ENCODE measurements at regions not wholly inside any gene's neighbourhood (a gene's known extent, or its start where the extent isn't known, plus 50 kb on each side); places are given as distances from the start of the nearest gene placed in this dataset.

DNA sequence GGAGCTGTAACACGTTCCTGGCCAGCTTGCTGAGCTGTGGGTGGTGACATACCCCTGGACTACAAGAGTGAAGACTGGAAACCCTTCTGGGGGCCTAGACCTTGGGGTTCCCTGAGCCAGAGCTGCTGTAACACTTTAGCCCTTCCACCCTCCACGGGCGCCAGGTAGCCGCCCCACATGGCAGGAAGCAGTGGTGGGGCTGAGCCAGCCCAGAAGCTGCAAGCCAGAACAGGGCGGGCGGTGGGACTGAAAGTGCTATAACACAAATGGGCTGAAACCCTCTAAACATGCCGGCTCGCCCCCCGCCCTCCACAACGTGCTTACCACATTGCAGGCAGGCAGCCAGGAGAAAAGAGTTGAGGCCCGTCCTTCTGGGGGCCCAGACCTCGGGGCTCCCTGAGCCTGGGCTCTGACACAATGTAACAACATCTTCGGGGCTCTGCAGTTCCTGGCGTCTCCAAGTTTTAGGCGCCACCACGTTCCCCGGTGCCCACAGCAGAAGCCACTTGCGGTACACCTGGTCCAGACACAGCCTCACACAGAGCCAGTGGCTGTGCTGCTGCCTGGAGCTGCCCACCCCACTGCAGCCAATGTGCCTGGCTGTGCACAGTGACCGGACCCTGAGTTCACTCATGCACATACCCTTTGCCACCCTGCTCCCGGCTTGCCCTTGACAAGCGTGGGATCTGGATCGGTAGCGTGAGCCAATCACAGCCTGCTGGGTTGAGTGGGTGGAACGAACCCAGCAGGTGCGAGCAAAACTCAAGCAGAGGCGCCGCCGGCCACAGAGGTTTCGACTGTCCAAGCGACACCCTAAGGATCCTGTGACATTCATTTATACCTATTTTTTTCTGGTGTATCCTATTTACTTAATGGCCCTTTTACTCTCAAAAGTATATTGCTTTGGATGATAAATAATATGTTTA, 127.4 kb upstream of the FHL2 start (continued):
- no peak for TF ChIP-seq BHLHE40 (IDR thresholded peaks at IDR 0.05; ENCODE audit: low read depth, low read length)

DNA sequence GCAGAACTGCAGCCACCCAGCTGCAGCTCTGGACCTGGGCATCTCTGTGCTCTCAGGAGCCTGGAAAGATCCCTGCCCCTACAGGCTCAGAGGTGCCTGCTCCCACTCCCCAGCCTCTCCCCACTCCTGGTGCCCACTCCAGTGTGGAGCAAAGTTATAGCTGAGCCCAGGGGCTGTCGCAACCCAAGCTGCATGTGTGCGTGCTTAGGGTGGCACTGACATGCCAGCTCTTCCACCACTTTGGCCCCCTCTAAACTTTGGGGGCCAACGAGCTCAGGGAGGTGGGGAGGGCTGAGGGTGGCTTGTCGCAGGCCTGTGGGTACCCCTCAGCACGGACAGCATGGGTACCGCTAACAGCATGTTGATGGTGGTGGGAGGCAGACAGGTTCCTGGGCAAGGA, 126.3 kb upstream of the FHL2 start:
- no peak overlapping the region for H2BK5ac ChIP-seq (ENCODE audit: low read depth, low read length, poor library complexity, severe bottlenecking)
- H3K36me3 ChIP-seq (ENCODE audit: control insufficient read depth, insufficient read depth, low read length), result no peaks in the 10 kb centered on the region
- H2BK120ac ChIP-seq (ENCODE audit: low read depth, low read length), result no peak overlapping the region
- ChIA-PET POLR2A (ENCODE audit: unreplicated experiment) (interaction anchor here (0.5 kb wide), 1 partner anchor 147 kb away, joined by 3 read pairs; no protein-coding TSS in a partner anchor), CTCF (no interaction called here)
- in situ Hi-C loops (cut with MboI; ENCODE audit: low sequenced_read_pairs), result no loop called here
- no peak overlapping the region for H2BK15ac ChIP-seq (ENCODE audit: low read depth, low read length)
- no peak overlapping the region for H3K27ac ChIP-seq (ENCODE audit: insufficient read depth, low read length)
- no peak overlapping the region for H3K4ac ChIP-seq (ENCODE audit: low read depth, low read length)
- H3K4me1 ChIP-seq (ENCODE audit: control insufficient read depth, insufficient read depth, low read length), result no peaks in the 10 kb centered on the region
- H3K14ac ChIP-seq (replicated peaks; ENCODE audit: low read depth, low read length), result no peak overlapping the region
- no peak overlapping the region for H4K91ac ChIP-seq (ENCODE audit: insufficient read depth, low read depth, low read length)
- H3K79me1 ChIP-seq (ENCODE audit: low read depth in 1 of 2, low read length in 2 of 2), result no peaks in the 10 kb centered on the region
- dilution Hi-C loops (cut with HindIII; ENCODE audit: low sequenced_read_pairs, unreplicated experiment), result no loop called here
- intact Hi-C loops (cut with micrococcal nuclease), result no loop called here
- H4K5ac ChIP-seq (ENCODE audit: low read depth, low read length), result no peak overlapping the region
- DNase-seq, result no peak
- no peaks in the 10 kb centered on the region for H3K9me1 ChIP-seq (ENCODE audit: insufficient read depth, low read length)
- peaks cover 14% of the 10 kb centered on the region for H3K27me3 ChIP-seq (ENCODE audit: control insufficient read depth, insufficient read depth, low read length)
- no peak overlapping the region for H3K4me3 ChIP-seq (ENCODE audit: insufficient read depth, low read depth, low read length)
- TF ChIP-seq MAFK (IDR thresholded peaks at IDR 0.05; ENCODE audit: low read depth, low read length) (no peak), CEBPB (IDR thresholded peaks at IDR 0.05; ENCODE audit: low read depth, low read length) (no peak), NFE2L2 (IDR thresholded peaks at IDR 0.05; ENCODE audit: low read depth, low read length) (no peak), RCOR1 (IDR thresholded peaks at IDR 0.05; ENCODE audit: insufficient replicate concordance, low read length) (no peak), CHD1 (IDR thresholded peaks at IDR 0.05; ENCODE audit: low read depth, low read length) (no peak), BHLHE40 (IDR thresholded peaks at IDR 0.05; ENCODE audit: low read depth, low read length) (no peak), ELK1 (IDR thresholded peaks at IDR 0.05; ENCODE audit: borderline replicate concordance, low read depth, low read length) (no peak), USF2 (IDR thresholded peaks at IDR 0.05; ENCODE audit: low read depth, low read length) (no peak), SMC3 (IDR thresholded peaks at IDR 0.05; ENCODE audit: low read depth, low read length) (no peak), MXI1 (IDR thresholded peaks at IDR 0.05; ENCODE audit: borderline replicate concordance, low read depth, low read length) (no peak), POLR2A (IDR thresholded peaks at IDR 0.05; ENCODE audit: low read depth, low read length) (no peak), RAD21 (IDR thresholded peaks at IDR 0.05; ENCODE audit: low read length) (no peak)
- H4K8ac ChIP-seq (ENCODE audit: low read depth in 2 of 2, low read length in 2 of 2), result no peak overlapping the region
- H2AK5ac ChIP-seq (ENCODE audit: low read depth, low read length), result no peak overlapping the region
- no peak overlapping the region for H3K18ac ChIP-seq (ENCODE audit: low read depth, low read length)
- no CpG with 5 or more reads among the region's 6 CpGs for WGBS, 2 experiments (ENCODE audit: extremely low coverage in 2 of 2, insufficient read length in 1 of 2)
- no peak overlapping the region for H2AFZ ChIP-seq (replicated peaks; ENCODE audit: low read length, poor library complexity)
- no peak overlapping the region for H2BK20ac ChIP-seq (ENCODE audit: low read depth, low read length)
- H3K56ac ChIP-seq (ENCODE audit: extremely low read depth, insufficient read depth, low read length), result no peak overlapping the region
- H2AK9ac ChIP-seq (replicated peaks; ENCODE audit: low read depth, low read length, poor library complexity), result no peak overlapping the region
- ATAC-seq (ENCODE audit: low read depth), result no peak
- no peaks in the 10 kb centered on the region; the same call in 1 of the 2 replicates for H3K9me3 ChIP-seq (ENCODE audit: control insufficient read depth, insufficient read depth, low read length)
- H3K23ac ChIP-seq (ENCODE audit: low read depth, low read length), result no peak overlapping the region
- H3K9ac ChIP-seq (ENCODE audit: low read depth, low read length), result no peak overlapping the region
- no peaks in the 10 kb centered on the region for H4K20me1 ChIP-seq (ENCODE audit: insufficient read depth, low read length)
- no TSS peak for BruUV-seq (replicated peaks)
- no peak overlapping the region for H3K4me2 ChIP-seq (ENCODE audit: low read depth, low read length)
